H1 (cell line): ENCODE measurements at regions not wholly inside any gene's neighbourhood (a gene's known extent, or its start where the extent isn't known, plus 50 kb on each side); places are given as distances from the start of the nearest gene placed in this dataset.

Experiments used
- CTCF ChIA-PET: fragments of 300-600 bp; sonication (Branson Sonifier 250); formaldehyde crosslinking; loops from one replicate; lab custom pipeline; 2021; ENCODE audit not compliant: partially characterized antibody; lab: Charles Lee
- POLR2A ChIA-PET: fragments of 300-600 bp; sonication (Branson Sonifier 250); formaldehyde crosslinking; loops from one replicate; lab custom pipeline; 2021; ENCODE audit warnings: inconsistent platforms; ENCODE audit not compliant: partially characterized antibody; lab: Charles Lee
- DNase-seq, 2 experiments: peaks; one replicate each; pipeline versions ENCODE4 v3.0.0 to v3.0.0-alpha.2; 2010 to 2022; ENCODE audit warnings: low spot score in 2 of 2, low read depth in 1 of 2, mixed read lengths in 1 of 2
- FAIRE-seq: peaks from 2 replicates; lab custom pipeline; 2011; peaks lifted over from hg19 to GRCh38; lab: Jason Lieb, UNC
- H2AFZ ChIP-seq: 2 replicates; pipeline ENCODE4 v1.8.1; 2012; ENCODE audit warnings: low read length, inconsistent platforms
- H2AK5ac ChIP-seq: 2 replicates; pipeline ENCODE4 v1.6.1; 2013; ENCODE audit warnings: low read depth, low read length
- H2BK120ac ChIP-seq: replicated peaks from 2 replicates; pipeline ENCODE3; 2013; ENCODE audit warnings: low read depth, low read length, inconsistent platforms
- H2BK12ac ChIP-seq: 2 replicates; pipeline ENCODE4 v1.6.1; 2013; ENCODE audit warnings: low read depth, low read length
- H2BK15ac ChIP-seq: 2 replicates; pipeline ENCODE4 v1.6.1; 2013; ENCODE audit warnings: low read length
- H2BK20ac ChIP-seq: 2 replicates; pipeline ENCODE4 v1.6.1; 2013; ENCODE audit warnings: low read length
- H2BK5ac ChIP-seq: 2 replicates; pipeline ENCODE4 v1.6.1; 2013; ENCODE audit warnings: low read depth, low read length
- H3K14ac ChIP-seq: 2 replicates; pipeline ENCODE4 v1.6.1; 2013; ENCODE audit warnings: inconsistent platforms; ENCODE audit not compliant: insufficient read length
- H3K18ac ChIP-seq: 2 replicates; pipeline ENCODE4 v1.6.1; 2013; ENCODE audit warnings: low read length; ENCODE audit errors: extremely low read depth
- H3K23ac ChIP-seq: 2 replicates; pipeline ENCODE4 v1.6.1; 2013; ENCODE audit warnings: inconsistent platforms; ENCODE audit not compliant: insufficient read length
- H3K23me2 ChIP-seq: 2 replicates; pipeline ENCODE4 v1.6.1; 2013; ENCODE audit warnings: low read depth, low read length
- H3K27ac ChIP-seq: 2 replicates; pipeline ENCODE4 v1.6.1; 2011; ENCODE audit warnings: low read depth, low read length, inconsistent platforms
- H3K27me3 ChIP-seq, 4 experiments: replicated peaks in 1 of 4; 1 replicate in 1 of 4; 2 replicates in 3 of 4; pipeline versions ENCODE4 v1.6.1 to v1.8.1; 2011 to 2013; ENCODE audit warnings: low read length in 3 of 4, mild to moderate bottlenecking in 3 of 4, inconsistent platforms in 2 of 4, mixed read lengths in 2 of 4, moderate library complexity in 1 of 4; ENCODE audit not compliant: control insufficient read depth in 3 of 4, insufficient read depth in 3 of 4; ENCODE audit errors: extremely low read depth in 1 of 4
- H3K36me3 ChIP-seq, 4 experiments: 2 replicates each; pipeline versions ENCODE4 v1.6.1 to v1.8.1; 2011 to 2013; ENCODE audit warnings: mild to moderate bottlenecking in 4 of 4, low read length in 3 of 4, moderate library complexity in 2 of 4, control low read depth in 1 of 4, inconsistent platforms in 1 of 4; ENCODE audit not compliant: insufficient read depth in 4 of 4, control insufficient read depth in 2 of 4
- H3K4ac ChIP-seq: replicated peaks from 2 replicates; pipeline ENCODE3; 2013; ENCODE audit warnings: low read length, low read depth, mixed read lengths, inconsistent platforms; ENCODE audit not compliant: insufficient read length
- H3K4me1 ChIP-seq, 4 experiments: replicated peaks in 1 of 4; 1 replicate in 1 of 4; 2 replicates in 3 of 4; pipeline versions ENCODE4 v1.6.1 to v1.8.1; 2011 to 2013; ENCODE audit warnings: low read length in 3 of 4, inconsistent platforms in 2 of 4, mixed read lengths in 1 of 4; ENCODE audit not compliant: insufficient read depth in 4 of 4, control insufficient read depth in 3 of 4
- H3K4me2 ChIP-seq, 2 experiments: 2 replicates each; pipeline versions ENCODE4 v1.6.1 to v1.8.1; 2011 to 2013; ENCODE audit warnings: low read depth in 2 of 2, low read length in 2 of 2, control low read depth in 1 of 2, inconsistent platforms in 1 of 2, mild to moderate bottlenecking in 1 of 2; ENCODE audit not compliant: insufficient read depth in 1 of 2
- H3K4me3 ChIP-seq, 4 experiments: fragments of 200-600, 300-600 bp in 1 of 4; sonication (generic), shearing (Covaris generic), sonication (Bioruptor Twin) in 1 of 4; 2 replicates each; pipeline versions ENCODE4 v1.5.1 to v1.8.1; 2011 to 2016; ENCODE audit warnings: low read length in 4 of 4, low read depth in 3 of 4, control low read depth in 2 of 4, inconsistent platforms in 2 of 4, mild to moderate bottlenecking in 2 of 4, mixed read lengths in 1 of 4, moderate library complexity in 1 of 4; ENCODE audit not compliant: insufficient read depth in 2 of 4; ENCODE audit errors: extremely low read depth in 1 of 4
- H3K56ac ChIP-seq: replicated peaks from 2 replicates; pipeline ENCODE3; 2013; ENCODE audit warnings: low read depth, mild to moderate bottlenecking, mixed read lengths, low read length, inconsistent platforms; ENCODE audit not compliant: insufficient read length
- H3K79me1 ChIP-seq: 2 replicates; pipeline ENCODE4 v1.6.1; 2013; ENCODE audit warnings: low read depth, low read length, control low read depth
- H3K79me2 ChIP-seq, 2 experiments: 2 replicates each; pipeline versions ENCODE4 v1.6.1 to v1.8.1; 2012 to 2013; ENCODE audit warnings: low read length in 2 of 2, mild to moderate bottlenecking in 2 of 2, inconsistent platforms in 1 of 2; ENCODE audit not compliant: insufficient read depth in 2 of 2, control insufficient read depth in 1 of 2
- H3K9ac ChIP-seq, 4 experiments: replicated peaks in 1 of 4; 1 replicate in 1 of 4; 2 replicates in 3 of 4; pipeline versions ENCODE4 v1.6.1 to v1.8.1; 2011 to 2013; ENCODE audit warnings: low read depth in 3 of 4, low read length in 3 of 4, control low read depth in 2 of 4, mild to moderate bottlenecking in 2 of 4, moderate library complexity in 2 of 4, inconsistent platforms in 1 of 4; ENCODE audit errors: extremely low read depth in 1 of 4
- H3K9me3 ChIP-seq, 2 experiments: 2 replicates each; pipeline versions ENCODE4 v1.6.1 to v1.8.1; 2012 to 2013; ENCODE audit warnings: mild to moderate bottlenecking in 2 of 2, moderate library complexity in 2 of 2, control low read depth in 1 of 2, inconsistent platforms in 1 of 2, low read depth in 1 of 2, low read length in 1 of 2, mixed read lengths in 1 of 2; ENCODE audit not compliant: insufficient read depth in 2 of 2
- H4K20me1 ChIP-seq, 2 experiments: replicated peaks in 1 of 2; 2 replicates each; pipeline versions ENCODE3 to v1.8.1; 2011 to 2013; ENCODE audit warnings: inconsistent platforms in 2 of 2, low read length in 2 of 2, mild to moderate bottlenecking in 1 of 2; ENCODE audit not compliant: insufficient read depth in 2 of 2, control insufficient read depth in 1 of 2
- H4K5ac ChIP-seq: 2 replicates; pipeline ENCODE4 v1.6.1; 2013; ENCODE audit warnings: low read length, low read depth, mixed read lengths, inconsistent platforms; ENCODE audit not compliant: insufficient read length
- H4K8ac ChIP-seq: 2 replicates; pipeline ENCODE4 v1.8.0; 2013; ENCODE audit warnings: mild to moderate bottlenecking, moderate library complexity, low read length, inconsistent platforms; ENCODE audit not compliant: insufficient read depth; ENCODE audit errors: extremely low read depth
- H4K91ac ChIP-seq: replicated peaks from 2 replicates; pipeline ENCODE3; 2013; ENCODE audit warnings: low read length, mixed read lengths, inconsistent platforms; ENCODE audit not compliant: insufficient read length
- BRCA1 ChIP-seq: IDR thresholded peaks from 2 replicates; pipeline ENCODE4 v1.6.1; 2012; ENCODE audit warnings: low read depth, low read length, improper control_type of control experiment
- CBX5 ChIP-seq: fragments of 300-800, 300-1000 bp; sonication (generic); IDR thresholded peaks from 2 replicates; pipeline ENCODE4 v1.7.1; 2016; ENCODE audit warnings: antibody characterized with exemption, low read length, low read depth
- GABPA ChIP-seq: IDR thresholded peaks from 2 replicates; pipeline ENCODE4 v1.6.1; 2011; ENCODE audit warnings: mild to moderate bottlenecking, low read length, moderate library complexity, borderline replicate concordance; ENCODE audit not compliant: insufficient read depth
- JUN ChIP-seq: IDR thresholded peaks from 2 replicates; pipeline ENCODE4 v1.6.1; 2011; ENCODE audit warnings: low read depth, mild to moderate bottlenecking, improper control_type of control experiment, low read length
- JUND ChIP-seq: IDR thresholded peaks from 2 replicates; pipeline ENCODE4 v1.6.1; 2011; ENCODE audit warnings: mild to moderate bottlenecking, improper control_type of control experiment, low read length
- NRF1 ChIP-seq: IDR thresholded peaks from 2 replicates; pipeline ENCODE4 v1.6.1; 2011; ENCODE audit warnings: mild to moderate bottlenecking, low read depth, low read length, improper control_type of control experiment
- RXRA ChIP-seq: IDR thresholded peaks from 2 replicates; pipeline ENCODE4 v1.6.1; 2011; ENCODE audit warnings: low read depth, mild to moderate bottlenecking, low read length, moderate library complexity; ENCODE audit not compliant: insufficient read depth
- SIN3A ChIP-seq, 2 experiments: IDR thresholded peaks in 1 of 2; conservative IDR thresholded peaks in 1 of 2; 2 replicates each; pipeline ENCODE4 v1.6.1; 2011 to 2012; ENCODE audit warnings: low read length in 2 of 2, improper control_type of control experiment in 1 of 2, low read depth in 1 of 2, mild to moderate bottlenecking in 1 of 2
- SUZ12 ChIP-seq: fragments of 200-600 bp; sonication (generic); IDR thresholded peaks from 2 replicates; pipeline ENCODE4 v1.6.1; 2012; ENCODE audit warnings: mild to moderate bottlenecking, inconsistent platforms, low read length, moderate library complexity, mixed read lengths
- USF2 ChIP-seq: IDR thresholded peaks from 2 replicates; pipeline ENCODE4 v1.6.1; 2011; ENCODE audit warnings: low read length, improper control_type of control experiment
- YY1 ChIP-seq: IDR thresholded peaks from 2 replicates; pipeline ENCODE4 v1.6.1; 2011; ENCODE audit warnings: low read depth, mild to moderate bottlenecking, low read length
- WGBS, 2 experiments: shearing (Covaris generic) in 1 of 2; methylation state at CpG; one replicate each; pipeline versions ENCODE4 v1.1.6 to v1.1.7; 2013 to 2015; ENCODE audit warnings: low lambda C conversion rate in 2 of 2, mixed read lengths in 2 of 2, inconsistent platforms in 1 of 2, low coverage in 1 of 2, missing lambda C conversion rate in 1 of 2; ENCODE audit not compliant: insufficient replicate concordance in 2 of 2, insufficient coverage in 1 of 2, insufficient read length in 1 of 2; ENCODE audit errors: extremely low coverage in 1 of 2, missing lambda C conversion rate in 1 of 2; 5-methylcytosine and 5-hydroxymethylcytosine counted together

- Histone ChIP-seq H2BK120ac (no peak overlapping the region), H2AK5ac (peak overlapping the region; percentile 32; the same call in 1 of the 2 replicates), H4K8ac (no peak overlapping the region), H3K4ac (peak overlapping the region; percentile 36), H2BK12ac (peak overlapping the region; percentile 91; the same call in 1 of the 2 replicates), H2BK15ac (no peak overlapping the region), H3K36me3 (peaks cover 0 to under 1% (median 0%) of the 10 kb centered on the region in 4 experiments; a peak in 1 of 8 replicates), H4K91ac (peak overlapping the region; percentile 75), H3K27me3 (no peaks in the 10 kb centered on the region), H3K9ac (no peak overlapping the region), H3K4me1 (peaks cover 5 to 15% (median 10%) of the 10 kb centered on the region in 4 experiments; a peak in 5 of 7 replicates), H3K56ac (no peak overlapping the region), H3K79me2 (peaks cover 8 to 19% of the 10 kb centered on the region in 2 experiments; a peak in 2 of 4 replicates), H3K14ac (no peak overlapping the region), H3K23ac (no peak overlapping the region), H3K4me2 (no peak overlapping the region; a peak in 1 of 4 replicates), H4K20me1 (peaks cover 0 to 1% of the 10 kb centered on the region in 2 experiments), H3K79me1 (no peaks in the 10 kb centered on the region; the same call in 1 of the 2 replicates), H2BK5ac (0 out of 2 replicates have a peak overlapping the region, but pooled peaks have one; percentile 84), H2BK20ac (no peak overlapping the region), H3K4me3 (no peak overlapping the region), H2AFZ (no peak overlapping the region), H4K5ac (no peak overlapping the region), H3K23me2 (0 out of 2 replicates have a peak, but pooled peaks cover 3% of the 10 kb centered on the region), H3K9me3 (0 out of 4 replicates have a peak, but pooled peaks cover 0 to 2% of the 10 kb centered on the region in 2 experiments), H3K18ac (no peak overlapping the region; the same call in 1 of the 2 replicates), H3K27ac (no peak overlapping the region)
- ChIA-PET CTCF (interaction anchor here (0.6 to 1.0 kb wide), 4 partner anchors 14 to 1182 kb away, joined by 3 to 5 read pairs (median 3); no protein-coding TSS in a partner anchor), POLR2A (interaction anchor here (1.4 kb wide), 1 partner anchor 14 kb away, joined by 5 read pairs; no protein-coding TSS in a partner anchor)
- FAIRE-seq (no peak), DNase-seq (no peak)
- WGBS, 2 experiments = 80% methylated on average over 11 of the region's 11 CpGs; no CpG with 5 or more reads in 1 of the 2 experiments
- no peak for TF ChIP-seq RXRA
- TF ChIP-seq SUZ12 = no peak
- no peak for TF ChIP-seq BRCA1
- TF ChIP-seq JUND = no peak
- TF ChIP-seq JUN = no peak
- no peak for TF ChIP-seq SIN3A (conservative IDR thresholded peaks at IDR 0.05 in 1 of 2, IDR thresholded peaks at IDR 0.05 in 1 of 2; ENCODE audit: low read depth in 1 of 2, low read length in 2 of 2)
- no peak for TF ChIP-seq USF2
- no peak for TF ChIP-seq YY1
- no peak for TF ChIP-seq NRF1
- TF ChIP-seq CBX5 = no peak
- no peak for TF ChIP-seq GABPA
Observed at GRCh38 chr6:14964556-14965270, 281.2 kb upstream of the JARID2 start.
